Heart right ventricle (tissue), 16 donors: ENCODE measurements at regions not wholly inside any gene's neighbourhood (a gene's known extent, or its start where the extent isn't known, plus 50 kb on each side); places are given as distances from the start of the nearest gene placed in this dataset.
A peak's percentile ranks its signal among the peaks of the same experiment; 100 is the strongest.
"Not testable (repeated sequence)": the region's sequence is repeated elsewhere in the genome, so short reads cannot be mapped to it uniquely, and the experiment has no call there.

ENCODE experiments used
- ATAC-seq, 8 donors: fragments of 200-7000 bp; cut with Tn5 transposase; one replicate each; pipeline ENCODE4 v1.9.1; 2020; ENCODE audit warnings: mild to moderate bottlenecking in 8 of 8, moderate library complexity in 8 of 8, moderate number of reproducible peaks in 1 of 8
- DNase-seq, 2 donors: peaks; one replicate each; pipeline ENCODE4 v3.0.0-alpha.2; 2020
- H3K27ac ChIP-seq, 10 donors: fragments of 200-600 bp; sonication (generic) in 2 of 10; one replicate each; pipeline versions ENCODE4 v1.5.0 to v1.8.0; 2020 to 2022; ENCODE audit warnings: mild to moderate bottlenecking in 3 of 10
- H3K27me3 ChIP-seq, 7 donors: fragments of 200-600 bp; one replicate each; pipeline ENCODE4 v1.8.0; 2021 to 2022; ENCODE audit warnings: mild to moderate bottlenecking in 2 of 7
- H3K36me3 ChIP-seq, 9 donors: fragments of 200-600 bp; sonication (generic) in 1 of 9; one replicate each; pipeline versions ENCODE4 v1.5.0 to v1.8.0; 2020 to 2022; ENCODE audit warnings: mild to moderate bottlenecking in 2 of 9
- H3K4me1 ChIP-seq, 9 donors: fragments of 200-600 bp; sonication (generic) in 1 of 9; one replicate each; pipeline versions ENCODE4 v1.5.0 to v1.8.0; 2020 to 2022; ENCODE audit warnings: mild to moderate bottlenecking in 4 of 9
- H3K4me3 ChIP-seq, 10 donors: fragments of 200-600 bp; sonication (generic) in 2 of 10; one replicate each; pipeline versions ENCODE4 v1.5.0 to v1.8.0; 2020 to 2022; ENCODE audit warnings: mild to moderate bottlenecking in 7 of 10, moderate library complexity in 2 of 10
- H3K9me3 ChIP-seq, 11 donors: fragments of 200-600 bp in 10 of 11; sonication (generic) in 2 of 11; one replicate each; pipeline versions ENCODE4 v1.5.0 to v1.8.0; 2013 to 2022; ENCODE audit warnings: mild to moderate bottlenecking in 2 of 11, control low read depth in 1 of 11, moderate library complexity in 1 of 11
- CTCF ChIP-seq, 9 donors: fragments of 200-600 bp; sonication (generic) in 2 of 9; IDR thresholded peaks; one replicate each; pipeline versions ENCODE4 v1.5.0 to v1.8.0; 2021 to 2022; ENCODE audit warnings: antibody characterized with exemption in 9 of 9, mild to moderate bottlenecking in 5 of 9, moderate library complexity in 1 of 9
- WGBS, 2 donors: extraction: QIAGEN DNeasy Blood & Tissue Kit; methylation state at CpG; one replicate each; pipeline ENCODE4 v1.1.7; 2013; ENCODE audit warnings: inconsistent platforms in 1 of 2; 5-methylcytosine and 5-hydroxymethylcytosine counted together
- intact Hi-C, 10 donors: fragments of 100-400 bp; cut with DNase I; formaldehyde crosslinking; loops; one replicate each; pipeline versions ENCODE4 v1.11.1 to v1.14.2; 2022
- donor health status: Arrhythmogenic right ventricular cardiomyopathy.
- donor health status: ischemic (EF 13 %, LVEDD 7.1; RV severe dilation, severe dysfunction).
- donor health status: healthy with polysubstance abuse.
- donor health status: DM: no; HTN: yes; CAD: no.
- donor health status: DM: no; HTN: no; CAD: no.
- donor health status: ischemic (EF 25% LVEDD 6.9; RV normal size, moderate dysfunction).
- donor health status: ischemic (EF 25% LVEDD 5.7; RV mildly dilated, moderate dysfunction).
- donor health status: healthy.
- donor health status: DM: yes; HTN: yes; CAD: no.
- donor health status: Ischemic cardiomyopathy.
- donor health status: ischemic (EF 35%, LVEDD 5.7; RV mildly dilated, moderate dysfunction).
- donor health status: nonischemic (EF 11% LVEDD 7.7; RV severe dilation, severe dysfunction).
- donor health status: DM: yes; HTN: yes; CAD: no.
- donor health status: PGD.
- donor health status: ischemic (EF 29% LVEDD 5.4; RV normal size, mild dysfunction).
- donor health status: nonischemic (EF 23%, LVEDD 6.1; RV moderate dilation, normal function).

- Histone ChIP-seq H3K9me3 (no peaks in the 10 kb centered on the region), H3K4me1 (no peaks in the 10 kb centered on the region), H3K27ac (no peak overlapping the region), H3K36me3 (no peaks in the 10 kb centered on the region), H3K27me3 (no peaks in the 10 kb centered on the region), H3K4me3 (no peak overlapping the region)
- 72 to 78% methylated on average over 2 of the region's 2 CpGs for WGBS, 2 donors
- DNase-seq (no peak), ATAC-seq (no peak)
- TF ChIP-seq CTCF (IDR thresholded peaks at IDR 0.05): no peak
- intact Hi-C loops: no loop called here
Observed at GRCh38 chr6:68108233-68108835, 526.7 kb upstream of the ADGRB3 start.

- no peak for TF ChIP-seq CTCF (IDR thresholded peaks at IDR 0.05)
- Histone ChIP-seq H3K27ac (no peak overlapping the region), H3K4me1 (no peaks in the 10 kb centered on the region), H3K36me3 (no peaks in the 10 kb centered on the region), H3K4me3 (no peak overlapping the region), H3K27me3 (no peaks in the 10 kb centered on the region), H3K9me3 (no peaks in the 10 kb centered on the region)
- DNase-seq: no peak
- intact Hi-C loops: no loop called here
- ATAC-seq: no peak
Observed at GRCh38 chr6:68094070-68094469, 541.0 kb upstream of the ADGRB3 start.

- intact Hi-C loops: no loop called here
- H3K27me3 ChIP-seq: no peaks in the 10 kb centered on the region
- no peaks in the 10 kb centered on the region for H3K36me3 ChIP-seq
- peaks cover 0 to 6% (median 0%) of the 10 kb centered on the region in 11 donors for H3K9me3 ChIP-seq
- WGBS, 2 donors: 84 to 88% methylated on average over 1 of the region's 1 CpG
- no peak for ATAC-seq
- H3K27ac ChIP-seq: peak overlapping the region in 1 of 10 donors; percentile 13
- no peaks in the 10 kb centered on the region for H3K4me1 ChIP-seq
- no peak for DNase-seq
- H3K4me3 ChIP-seq: no peak overlapping the region
- TF ChIP-seq CTCF (IDR thresholded peaks at IDR 0.05): no peak
Observed at GRCh38 chr6:68087399-68088133, 547.5 kb upstream of the ADGRB3 start.

GRCh38 chr6:68086199-68086598 is 548.9 kb upstream of the ADGRB3 start:
- no peak overlapping the region for H3K4me3 ChIP-seq
- H3K27me3 ChIP-seq: no peaks in the 10 kb centered on the region
- intact Hi-C loops: no loop called here
- H3K36me3 ChIP-seq: no peaks in the 10 kb centered on the region
- no peak for TF ChIP-seq CTCF (IDR thresholded peaks at IDR 0.05)
- H3K9me3 ChIP-seq: peaks cover 0 to 6% (median 0%) of the 10 kb centered on the region in 11 donors
- H3K27ac ChIP-seq: no peak overlapping the region
- H3K4me1 ChIP-seq: no peaks in the 10 kb centered on the region
- DNase-seq: no peak
- WGBS, 2 donors: 83 to 85% methylated on average over 4 of the region's 4 CpGs
- ATAC-seq: no peak

GRCh38 chr6:68085599-68085998 is 549.5 kb upstream of the ADGRB3 start:
- H3K9me3 ChIP-seq, H3K27ac ChIP-seq, H3K27me3 ChIP-seq, ATAC-seq, H3K4me3 ChIP-seq, intact Hi-C loops, H3K4me1 ChIP-seq, H3K36me3 ChIP-seq, DNase-seq: not testable (repeated sequence)
- WGBS, 2 donors: 84 to 89% methylated on average over 4 of the region's 4 CpGs
